Glutamatergic neuron (in vitro differentiated cells): ENCODE measurements at regions not wholly inside any gene's neighbourhood (a gene's known extent, or its start where the extent isn't known, plus 50 kb on each side); places are given as distances from the start of the nearest gene placed in this dataset.

ENCODE experiments used
- DNase-seq: peaks from one replicate; pipeline ENCODE4 v3.0.0; 2022
- H3K27ac Mint-ChIP-seq: one replicate; pipeline ENCODE4 v1.8.0; 2020; ENCODE audit warnings: mild to moderate bottlenecking, mixed read lengths, inconsistent platforms; ENCODE audit not compliant: unreplicated experiment
- H3K27me3 Mint-ChIP-seq: one replicate; pipeline ENCODE4 v1.8.0; 2020; ENCODE audit warnings: mild to moderate bottlenecking, moderate library complexity, mixed read lengths, inconsistent platforms; ENCODE audit not compliant: unreplicated experiment
- H3K36me3 Mint-ChIP-seq: one replicate; pipeline ENCODE4 v1.8.0; 2020; ENCODE audit warnings: mild to moderate bottlenecking, mixed read lengths, inconsistent platforms; ENCODE audit not compliant: unreplicated experiment
- H3K4me1 Mint-ChIP-seq: one replicate; pipeline ENCODE4 v1.8.0; 2020; ENCODE audit warnings: mild to moderate bottlenecking, low read depth, mixed read lengths, inconsistent platforms; ENCODE audit not compliant: unreplicated experiment
- H3K4me3 Mint-ChIP-seq: one replicate; pipeline ENCODE4 v1.8.0; 2020; ENCODE audit warnings: mild to moderate bottlenecking, mixed read lengths, inconsistent platforms; ENCODE audit not compliant: unreplicated experiment
- H3K9me3 Mint-ChIP-seq: one replicate; pipeline ENCODE4 v1.8.0; 2020; ENCODE audit warnings: mild to moderate bottlenecking, moderate library complexity, mixed read lengths, inconsistent platforms; ENCODE audit not compliant: unreplicated experiment
- TF ChIP-seq, protein P1 (sequence below): fragments of 200-600 bp; sonication (generic); IDR thresholded peaks from one replicate; pipeline ENCODE4 v1.5.0; 2021; ENCODE audit not compliant: partially characterized antibody, unreplicated experiment

DNA sequence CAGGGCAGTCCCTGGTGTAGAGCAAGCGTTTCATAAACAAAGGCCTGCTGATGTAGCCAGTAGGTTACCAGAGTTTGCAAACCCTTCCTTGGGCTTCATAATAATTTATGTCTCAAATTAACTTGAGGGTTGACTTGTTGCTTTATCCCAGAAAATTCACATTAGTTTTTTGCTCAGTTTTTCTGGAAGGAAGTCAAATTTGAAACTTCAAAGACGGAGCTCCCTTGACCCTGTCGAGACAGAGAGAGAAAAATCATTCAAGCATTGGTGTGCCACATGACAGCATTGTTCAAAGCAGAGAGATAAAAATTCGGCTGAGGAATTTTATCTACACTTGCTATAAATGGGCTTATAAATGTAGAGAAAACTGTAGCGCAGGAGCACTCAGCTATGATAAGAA, 627.7 kb downstream of the TNS3 start:
- Mint-ChIP-seq H3K36me3 (no peaks in the 10 kb centered on the region), H3K27ac (no peak overlapping the region), H3K4me3 (no peak overlapping the region), H3K27me3 (peaks cover 2% of the 10 kb centered on the region), H3K4me1 (no peaks in the 10 kb centered on the region), H3K9me3 (no peaks in the 10 kb centered on the region)
- DNase-seq: no peak
- TF ChIP-seq, protein P1, sequence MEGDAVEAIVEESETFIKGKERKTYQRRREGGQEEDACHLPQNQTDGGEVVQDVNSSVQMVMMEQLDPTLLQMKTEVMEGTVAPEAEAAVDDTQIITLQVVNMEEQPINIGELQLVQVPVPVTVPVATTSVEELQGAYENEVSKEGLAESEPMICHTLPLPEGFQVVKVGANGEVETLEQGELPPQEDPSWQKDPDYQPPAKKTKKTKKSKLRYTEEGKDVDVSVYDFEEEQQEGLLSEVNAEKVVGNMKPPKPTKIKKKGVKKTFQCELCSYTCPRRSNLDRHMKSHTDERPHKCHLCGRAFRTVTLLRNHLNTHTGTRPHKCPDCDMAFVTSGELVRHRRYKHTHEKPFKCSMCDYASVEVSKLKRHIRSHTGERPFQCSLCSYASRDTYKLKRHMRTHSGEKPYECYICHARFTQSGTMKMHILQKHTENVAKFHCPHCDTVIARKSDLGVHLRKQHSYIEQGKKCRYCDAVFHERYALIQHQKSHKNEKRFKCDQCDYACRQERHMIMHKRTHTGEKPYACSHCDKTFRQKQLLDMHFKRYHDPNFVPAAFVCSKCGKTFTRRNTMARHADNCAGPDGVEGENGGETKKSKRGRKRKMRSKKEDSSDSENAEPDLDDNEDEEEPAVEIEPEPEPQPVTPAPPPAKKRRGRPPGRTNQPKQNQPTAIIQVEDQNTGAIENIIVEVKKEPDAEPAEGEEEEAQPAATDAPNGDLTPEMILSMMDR: no peak

DNA sequence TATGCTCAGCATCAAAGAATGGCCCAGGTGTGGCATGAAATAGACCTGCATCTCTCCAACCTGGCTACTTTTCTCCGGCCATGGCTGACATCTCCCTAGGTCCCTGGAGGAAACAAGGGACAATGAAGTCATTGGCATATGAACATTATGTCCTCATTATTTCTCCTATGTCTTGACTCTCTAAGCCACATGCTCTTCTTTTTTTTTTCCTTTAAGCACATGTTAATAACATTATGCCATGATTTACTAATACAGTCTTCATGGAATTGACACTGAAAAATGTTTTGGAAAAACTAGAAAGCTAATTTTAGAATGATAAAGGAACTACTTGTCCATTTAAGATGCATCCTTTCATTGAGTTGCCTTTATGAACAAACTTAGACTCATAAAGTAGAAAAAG, 628.9 kb downstream of the TNS3 start:
- Mint-ChIP-seq H3K9me3 (no peaks in the 10 kb centered on the region), H3K4me3 (no peak overlapping the region), H3K4me1 (no peaks in the 10 kb centered on the region), H3K36me3 (no peaks in the 10 kb centered on the region), H3K27ac (no peak overlapping the region), H3K27me3 (no peaks in the 10 kb centered on the region)
- no peak for DNase-seq
- TF ChIP-seq, protein P1: no peak

DNA sequence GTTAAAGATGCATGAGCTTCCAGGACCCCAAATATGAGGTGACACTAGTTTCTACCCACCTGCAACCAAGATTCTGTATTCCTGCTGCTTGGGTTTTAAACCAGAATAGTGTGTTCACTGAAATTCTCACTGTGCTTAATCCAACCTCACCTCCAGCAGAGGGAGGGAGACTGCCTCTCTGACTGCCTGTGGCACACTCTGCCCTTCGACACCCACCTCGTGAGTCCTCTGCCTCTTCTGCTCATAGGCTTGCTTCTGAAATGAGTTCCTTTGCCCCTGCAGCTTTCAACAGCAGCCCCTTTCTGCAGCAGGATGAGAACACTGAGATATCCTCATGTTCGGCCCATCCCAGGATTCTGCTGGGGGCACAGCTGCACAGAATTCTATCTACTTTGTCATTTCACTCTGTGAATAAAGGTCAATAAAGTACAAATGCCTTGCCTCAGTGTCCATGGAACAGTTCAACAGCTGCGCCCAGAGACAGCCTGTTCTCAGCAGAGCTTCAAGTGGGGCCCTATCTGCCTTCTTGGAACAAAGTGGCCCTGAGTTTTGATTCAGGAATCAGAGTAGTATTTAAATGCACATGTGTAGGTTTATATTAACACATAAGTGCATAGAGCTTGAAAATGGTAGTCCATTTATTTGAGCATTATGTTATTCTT, 632.5 kb downstream of the TNS3 start:
- Mint-ChIP-seq H3K4me3 (no peak overlapping the region), H3K36me3 (no peaks in the 10 kb centered on the region), H3K27me3 (no peaks in the 10 kb centered on the region), H3K27ac (no peak overlapping the region), H3K4me1 (no peaks in the 10 kb centered on the region), H3K9me3 (peaks cover 3% of the 10 kb centered on the region)
- TF ChIP-seq, protein P1: no peak
- DNase-seq: no peak

DNA sequence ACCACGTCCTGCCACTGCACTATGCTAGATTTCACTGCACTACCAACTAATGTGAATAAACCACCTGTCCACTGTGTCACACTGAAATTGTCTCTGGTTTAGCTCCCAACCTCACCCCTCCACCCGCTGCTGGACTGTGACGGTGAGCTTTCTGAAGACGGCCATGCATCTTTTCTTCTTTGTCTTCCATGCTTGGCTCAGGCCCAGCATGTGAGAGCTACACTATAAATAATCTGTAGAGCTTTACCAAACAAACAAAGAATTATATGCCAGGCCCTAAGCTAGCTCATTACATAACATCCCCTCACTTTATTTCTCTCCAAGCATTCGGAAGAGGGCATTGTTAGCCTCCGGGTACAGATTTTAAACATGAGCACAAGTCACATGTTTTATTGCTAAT, 633.2 kb downstream of the TNS3 start:
- no peak for DNase-seq
- no peaks in the 10 kb centered on the region for H3K4me1 Mint-ChIP-seq
- TF ChIP-seq, protein P1: no peak
- H3K9me3 Mint-ChIP-seq: peaks cover 3% of the 10 kb centered on the region
- no peak overlapping the region for H3K27ac Mint-ChIP-seq
- H3K36me3 Mint-ChIP-seq: no peaks in the 10 kb centered on the region
- no peak overlapping the region for H3K4me3 Mint-ChIP-seq
- no peaks in the 10 kb centered on the region for H3K27me3 Mint-ChIP-seq

DNA sequence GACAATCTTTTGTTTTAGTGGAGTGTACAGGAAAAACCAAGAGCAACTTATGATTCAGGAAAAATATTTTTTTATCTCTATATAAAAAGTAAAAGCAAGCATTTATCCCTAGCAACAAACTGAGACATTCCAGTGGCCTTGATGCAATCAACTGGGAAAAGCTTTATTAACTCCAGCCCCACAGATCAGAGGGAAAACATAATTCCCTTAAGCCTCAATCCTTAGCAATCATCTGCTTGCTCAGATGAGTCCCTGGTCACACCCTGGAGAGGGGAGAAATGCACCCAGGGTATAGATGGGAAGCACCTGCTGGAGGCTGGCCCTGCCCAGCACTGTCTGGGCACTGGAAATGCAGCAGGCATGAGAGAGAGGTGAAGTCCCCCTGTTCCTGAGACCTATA, 636.6 kb downstream of the TNS3 start:
- Mint-ChIP-seq H3K27ac (no peak overlapping the region), H3K27me3 (no peaks in the 10 kb centered on the region), H3K4me3 (no peak overlapping the region), H3K36me3 (no peaks in the 10 kb centered on the region), H3K4me1 (no peaks in the 10 kb centered on the region), H3K9me3 (peaks cover 3% of the 10 kb centered on the region)
- TF ChIP-seq, protein P1: no peak
- no peak for DNase-seq
